Vagina (tissue), 2 donors: ENCODE measurements at regions not wholly inside any gene's neighbourhood (a gene's known extent, or its start where the extent isn't known, plus 50 kb on each side); places are given as distances from the start of the nearest gene placed in this dataset.

Experiments used
- CTCF ChIP-seq, 3 experiments: fragments of 450-650 bp in 2 of 3; fragments of 200-600 bp in 1 of 3; sonication (generic) in 1 of 3; IDR thresholded peaks; one replicate each; pipeline ENCODE4 v1.5.1; 2017 to 2019; ENCODE audit warnings: antibody characterized with exemption in 3 of 3, mild to moderate bottlenecking in 2 of 3, moderate library complexity in 2 of 3
- POLR2A ChIP-seq, 2 donors: fragments of 450-650 bp; IDR thresholded peaks; one replicate each; pipeline ENCODE4 v1.6.1; 2017; ENCODE audit warnings: antibody characterized with exemption in 2 of 2, mild to moderate bottlenecking in 2 of 2, moderate library complexity in 2 of 2
- POLR2AphosphoS5 ChIP-seq, 2 donors: sonication (generic); formaldehyde crosslinking; IDR thresholded peaks; one replicate each; pipeline ENCODE4 v1.9.0; 2017; ENCODE audit warnings: antibody characterized with exemption in 2 of 2, mild to moderate bottlenecking in 2 of 2, low read depth in 1 of 2; ENCODE audit not compliant: insufficient read depth in 1 of 2

- no peak for TF ChIP-seq POLR2A (IDR thresholded peaks at IDR 0.05)
- no peak for TF ChIP-seq CTCF (IDR thresholded peaks at IDR 0.05)
- no peak for TF ChIP-seq POLR2AphosphoS5 (IDR thresholded peaks at IDR 0.05; ENCODE audit: insufficient read depth in 1 of 2, low read depth in 1 of 2)
These were observed 603.1 kb downstream of the ZEB2 start for GRCh38 chr2:143916781-143917180.
